Prostate gland (tissue), 2 donors: ENCODE measurements at regions not wholly inside any gene's neighbourhood (a gene's known extent, or its start where the extent isn't known, plus 50 kb on each side); places are given as distances from the start of the nearest gene placed in this dataset.
A peak's percentile ranks its signal among the peaks of the same experiment; 100 is the strongest.

Experiments
- DNase-seq: peaks from one replicate; pipeline ENCODE4 v3.0.0-alpha.2; 2019; ENCODE audit warnings: low spot score
- H3K27ac ChIP-seq, 2 donors: fragments of 200-600 bp; sonication (generic); 2 replicates each; pipeline ENCODE4 v1.5.1; 2017 to 2019
- H3K27me3 ChIP-seq: fragments of 200-600 bp; sonication (generic); replicated peaks from 2 replicates; pipeline ENCODE4 v1.5.1; 2019; ENCODE audit not compliant: insufficient read depth
- H3K36me3 ChIP-seq, 2 donors: fragments of 200-600 bp; sonication (generic); 1 replicate in 1 of 2; 2 replicates in 1 of 2; pipeline versions ENCODE4 v1.5.1 to v1.8.1; 2017 to 2019
- H3K4me1 ChIP-seq: fragments of 200-600 bp; sonication (generic); replicated peaks from 2 replicates; pipeline ENCODE4 v1.5.1; 2019
- H3K4me3 ChIP-seq, 2 donors: fragments of 200-600 bp; sonication (generic); 2 replicates each; pipeline ENCODE4 v1.5.1; 2017 to 2019
- H3K9me3 ChIP-seq: fragments of 200-600 bp; sonication (generic); 2 replicates; pipeline ENCODE4 v1.5.1; 2017
- CTCF ChIP-seq, 4 experiments: fragments of 200-600 bp in 2 of 4; fragments of 450-650 bp in 2 of 4; sonication (generic) in 2 of 4; IDR thresholded peaks; 1 replicate in 3 of 4; 2 replicates in 1 of 4; pipeline ENCODE4 v1.5.1; 2016 to 2019; ENCODE audit warnings: antibody characterized with exemption in 4 of 4, mild to moderate bottlenecking in 2 of 4, moderate library complexity in 2 of 4
- POLR2A ChIP-seq: fragments of 450-650 bp; IDR thresholded peaks from one replicate; pipeline ENCODE4 v1.6.1; 2016; ENCODE audit warnings: antibody characterized with exemption, mild to moderate bottlenecking
- POLR2AphosphoS5 ChIP-seq: sonication (generic); formaldehyde crosslinking; IDR thresholded peaks from one replicate; pipeline ENCODE4 v1.6.1; 2017; ENCODE audit warnings: antibody characterized with exemption
- WGBS: methylation state at CpG from one replicate; pipeline ENCODE4 v1.1.5; 2018; 5-methylcytosine and 5-hydroxymethylcytosine counted together
- intact Hi-C: fragments of 100-400 bp; cut with DNase I; formaldehyde crosslinking; loops from one replicate; pipeline ENCODE4 v1.14.2; 2022

- WGBS, result 43% methylated on average over 2 of the region's 2 CpGs
Observed at GRCh38 chr13:44108331-44108858, 228.7 kb downstream of the LACC1 start.

GRCh38 chr13:44110091-44110621, 230.5 kb downstream of the LACC1 start:
- Histone ChIP-seq H3K4me3 (no peak overlapping the region), H3K9me3 (no peaks in the 10 kb centered on the region), H3K27me3 (no peaks in the 10 kb centered on the region), H3K27ac (no peak overlapping the region), H3K4me1 (no peaks in the 10 kb centered on the region), H3K36me3 (no peaks in the 10 kb centered on the region)
- intact Hi-C loops, result no loop called here
- TF ChIP-seq POLR2A (no peak), POLR2AphosphoS5 (no peak), CTCF (IDR thresholded peaks at IDR 0.05) (no peak)
- DNase-seq, result no peak
- WGBS, result 74% methylated on average over 7 of the region's 7 CpGs

More at GRCh38 chr13:44108331-44108858, 228.7 kb downstream of the LACC1 start:
- no peak for TF ChIP-seq POLR2A
- no peak for TF ChIP-seq POLR2AphosphoS5
- TF ChIP-seq CTCF (IDR thresholded peaks at IDR 0.05), result no peak
- H3K27ac ChIP-seq, result peak overlapping the region; percentile 1 to 40
- no peaks in the 10 kb centered on the region for H3K36me3 ChIP-seq
- intact Hi-C loops, result no loop called here
- no peaks in the 10 kb centered on the region for H3K4me1 ChIP-seq
- no peak overlapping the region for H3K4me3 ChIP-seq
- no peaks in the 10 kb centered on the region for H3K9me3 ChIP-seq
- peak; percentile 8 for DNase-seq
- no peaks in the 10 kb centered on the region for H3K27me3 ChIP-seq

- TF ChIP-seq POLR2AphosphoS5 (no peak), CTCF (IDR thresholded peaks at IDR 0.05) (no peak), POLR2A (no peak)
Observed at GRCh38 chr13:44111701-44112100, 232.0 kb downstream of the LACC1 start.

GRCh38 chr13:44112700-44113329, 233.1 kb downstream of the LACC1 start:
- Histone ChIP-seq H3K4me3 (no peak overlapping the region), H3K36me3 (no peaks in the 10 kb centered on the region), H3K27ac (no peak overlapping the region), H3K4me1 (no peaks in the 10 kb centered on the region), H3K9me3 (no peaks in the 10 kb centered on the region), H3K27me3 (no peaks in the 10 kb centered on the region)
- DNase-seq, result no peak
- 80% methylated on average over 6 of the region's 6 CpGs for WGBS
- TF ChIP-seq POLR2AphosphoS5 (no peak), POLR2A (no peak), CTCF (IDR thresholded peaks at IDR 0.05) (no peak)
- intact Hi-C loops, result no loop called here

More at GRCh38 chr13:44111701-44112100, 232.0 kb downstream of the LACC1 start:
- Histone ChIP-seq H3K36me3 (no peaks in the 10 kb centered on the region), H3K27me3 (no peaks in the 10 kb centered on the region), H3K9me3 (no peaks in the 10 kb centered on the region), H3K4me1 (no peaks in the 10 kb centered on the region), H3K4me3 (no peak overlapping the region), H3K27ac (no peak overlapping the region)
- DNase-seq, result no peak
- WGBS, result 75% methylated on average over 3 of the region's 3 CpGs
- intact Hi-C loops, result no loop called here
